GM19238 (cell line): ENCODE measurements at regions not wholly inside any gene's neighbourhood (a gene's known extent, or its start where the extent isn't known, plus 50 kb on each side); places are given as distances from the start of the nearest gene placed in this dataset.

Experiments
- DNase-seq: peaks from one replicate; pipeline ENCODE4 v3.0.0; 2011; ENCODE audit warnings: low spot score; ENCODE audit not compliant: insufficient read length

DNA sequence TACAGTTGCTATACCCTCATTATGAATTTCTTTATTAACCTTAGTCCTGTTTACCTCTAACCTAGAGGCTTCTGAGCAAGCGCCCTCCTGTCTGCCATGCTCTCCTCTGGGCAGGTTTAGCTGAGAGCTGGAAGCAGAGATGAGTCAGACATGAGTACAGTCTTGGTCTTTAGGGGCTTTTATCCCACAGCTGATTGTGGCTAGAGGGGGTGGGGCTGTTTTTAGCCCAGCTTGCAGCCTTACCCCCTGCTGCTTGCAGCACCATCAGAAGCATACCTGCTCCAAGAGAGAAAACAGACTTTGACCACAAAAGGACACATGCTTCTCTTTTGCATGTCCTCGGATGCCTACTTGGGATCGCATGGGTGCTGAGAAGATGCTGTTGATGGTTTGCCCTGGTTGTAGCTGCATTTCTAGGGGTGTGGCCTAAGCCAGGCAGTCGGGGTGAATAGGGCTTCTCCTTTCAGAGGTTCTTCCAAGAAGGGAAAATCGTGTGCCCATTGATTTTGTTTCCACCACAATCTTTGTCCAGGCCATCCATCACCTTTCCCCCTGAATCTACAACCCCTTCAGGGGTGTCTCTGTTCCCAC, 115.0 kb upstream of the LGALSL start:
- DNase-seq: no peak

DNA sequence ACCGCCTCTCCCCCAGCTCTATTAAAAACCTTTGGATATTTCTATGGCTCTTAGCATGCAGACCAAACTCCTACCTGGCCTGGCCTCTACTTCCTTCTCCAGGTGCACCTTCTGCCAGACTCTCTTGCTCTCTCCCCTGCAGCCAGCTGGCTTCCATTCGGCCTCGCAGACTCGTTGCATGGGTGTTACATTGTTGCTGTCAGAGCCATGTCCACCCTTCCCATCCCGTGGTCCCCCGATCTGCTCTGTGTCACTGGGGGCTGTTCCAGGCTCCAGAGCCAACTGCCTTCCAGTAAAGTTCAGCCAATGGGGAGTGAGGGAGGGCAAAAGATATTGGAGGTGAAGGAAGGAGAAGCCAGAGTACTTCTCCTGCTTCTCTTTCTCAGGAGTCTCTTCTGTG, 112.5 kb upstream of the LGALSL start:
- DNase-seq: no peak

- no peak for DNase-seq
These were observed 111.5 kb upstream of the LGALSL start for GRCh38 chr2:64342195-64343099.

- no peak for DNase-seq
These were observed 108.9 kb upstream of the LGALSL start for GRCh38 chr2:64344999-64345576.

GRCh38 chr2:64345998-64346397, 108.0 kb upstream of the LGALSL start:
- DNase-seq: no peak

DNA sequence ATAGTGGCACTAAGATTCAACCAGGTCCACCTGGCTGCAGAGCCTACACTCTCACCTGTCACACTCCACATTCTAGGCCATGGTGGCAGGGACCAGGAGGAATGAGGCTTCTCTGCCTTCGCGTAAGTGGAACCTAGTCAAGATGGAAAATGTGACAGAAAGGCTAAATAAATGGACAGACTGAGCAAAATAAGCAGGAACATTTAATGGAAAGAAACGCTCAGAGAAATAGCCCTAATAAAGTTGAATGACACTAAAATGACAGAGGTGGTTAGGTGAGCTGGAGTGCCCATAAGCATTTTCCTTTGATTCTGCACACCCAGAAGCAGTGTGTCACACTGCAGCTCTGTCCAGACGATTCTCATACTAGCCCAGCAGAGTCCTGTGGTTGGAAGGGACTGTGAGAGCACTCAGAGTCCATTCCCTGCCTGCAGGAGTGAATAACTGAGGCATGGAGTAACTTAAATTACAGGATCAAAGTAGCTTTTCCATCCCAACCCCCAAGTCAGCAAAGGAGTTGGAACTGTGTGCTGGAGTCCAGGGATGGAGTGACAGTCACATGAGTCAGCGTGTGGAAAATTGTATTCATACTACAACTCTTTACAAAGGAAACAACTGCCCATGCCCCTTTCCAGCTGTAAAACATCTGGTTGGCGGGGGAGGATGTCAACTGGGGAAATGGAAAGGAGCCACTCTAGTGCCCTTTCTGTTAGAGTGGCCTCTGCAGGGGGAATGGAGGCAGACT, 105.4 kb upstream of the LGALSL start:
- DNase-seq: no peak

GRCh38 chr2:64349131-64349530, 104.8 kb upstream of the LGALSL start:
- DNase-seq: no peak

GRCh38 chr2:64350996-64351395, 103.0 kb upstream of the LGALSL start:
- no peak for DNase-seq

GRCh38 chr2:64352292-64352691, 101.7 kb upstream of the LGALSL start:
- DNase-seq: no peak

DNA sequence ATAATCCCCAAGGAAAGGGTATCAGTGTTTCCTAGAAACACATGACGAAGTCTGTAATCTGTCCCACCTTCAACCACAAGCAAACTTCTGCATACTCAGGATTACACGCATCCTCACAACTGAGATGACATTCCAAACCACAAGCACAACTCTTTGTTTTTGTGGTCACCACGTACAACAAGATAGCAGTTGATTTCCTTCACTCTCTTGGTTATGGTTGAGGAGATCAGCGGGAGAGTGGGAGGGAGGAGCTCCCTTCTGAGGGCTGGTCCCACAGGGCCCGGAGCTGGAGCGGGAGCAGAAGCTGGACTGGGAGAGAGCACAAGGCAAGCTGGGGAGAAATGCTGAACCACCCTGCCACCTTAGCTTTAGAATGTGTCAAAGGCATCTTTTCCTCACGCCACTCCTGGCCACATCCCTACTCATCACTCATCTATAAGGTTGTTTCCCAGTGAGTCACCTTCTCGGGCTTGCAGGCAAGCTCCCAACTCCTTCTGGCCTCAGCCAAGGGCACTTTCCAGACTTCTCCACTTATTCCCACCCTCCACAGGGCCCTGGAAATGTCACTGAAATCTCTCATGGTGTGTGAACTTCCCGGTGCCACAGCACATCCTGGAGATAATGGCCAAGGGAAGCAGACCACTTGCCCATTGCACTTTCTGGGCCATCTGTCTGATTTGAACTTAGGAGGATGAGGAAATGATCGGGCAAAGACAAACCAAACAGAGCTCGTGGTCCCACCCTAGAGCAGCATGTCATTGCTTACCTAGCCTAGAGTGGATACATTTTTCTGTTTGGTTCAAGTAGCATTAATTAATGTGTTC, 98.9 kb upstream of the LGALSL start:
- no peak for DNase-seq

GRCh38 chr2:64356906-64357305, 97.1 kb upstream of the LGALSL start:
- no peak for DNase-seq

GRCh38 chr2:64359171-64359891, 94.6 kb upstream of the LGALSL start:
- DNase-seq: no peak

- no peak for DNase-seq
These were observed 93.9 kb upstream of the LGALSL start for GRCh38 chr2:64359892-64360657.

DNA sequence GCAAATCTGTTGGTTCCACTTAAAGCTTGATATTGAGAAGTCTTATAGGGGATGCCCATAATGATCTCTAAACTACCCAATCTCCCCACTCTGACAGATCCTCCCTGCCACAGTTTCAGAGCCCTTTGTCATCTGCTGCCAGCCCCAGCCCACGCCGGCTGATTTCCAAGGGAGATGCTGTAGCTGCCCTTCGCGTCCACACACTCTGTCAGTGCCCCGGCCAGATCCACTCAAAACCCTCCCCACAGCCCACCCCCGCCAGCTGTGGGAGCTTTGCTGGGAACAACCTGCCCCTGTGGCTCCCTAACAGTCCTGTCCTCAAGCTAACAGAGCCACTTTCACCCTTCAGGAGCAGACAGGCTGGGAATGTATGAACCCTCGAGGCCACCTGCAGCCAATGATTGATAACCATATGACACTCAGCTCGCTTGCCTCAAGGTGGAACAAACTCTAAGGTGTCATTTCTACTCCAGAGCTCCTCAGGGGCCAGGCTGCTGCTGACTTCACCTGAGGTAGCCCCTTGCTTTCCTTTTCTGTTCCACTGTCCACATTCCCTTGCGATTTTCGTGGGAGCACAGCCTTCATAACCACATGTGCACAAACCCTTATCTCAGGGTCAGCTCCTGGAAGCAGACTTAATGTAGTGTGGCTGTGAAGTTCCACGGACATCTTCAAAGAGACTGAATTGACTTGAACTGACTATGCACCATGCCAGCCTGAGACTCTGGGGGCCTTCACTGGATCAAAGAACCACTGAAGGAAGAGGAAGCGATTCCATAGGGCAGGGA, 92.6 kb upstream of the LGALSL start:
- DNase-seq: no peak

- no peak for DNase-seq
These were observed 91.4 kb upstream of the LGALSL start for GRCh38 chr2:64362562-64363026.

GRCh38 chr2:64363140-64363539, 90.8 kb upstream of the LGALSL start:
- DNase-seq: no peak

DNA sequence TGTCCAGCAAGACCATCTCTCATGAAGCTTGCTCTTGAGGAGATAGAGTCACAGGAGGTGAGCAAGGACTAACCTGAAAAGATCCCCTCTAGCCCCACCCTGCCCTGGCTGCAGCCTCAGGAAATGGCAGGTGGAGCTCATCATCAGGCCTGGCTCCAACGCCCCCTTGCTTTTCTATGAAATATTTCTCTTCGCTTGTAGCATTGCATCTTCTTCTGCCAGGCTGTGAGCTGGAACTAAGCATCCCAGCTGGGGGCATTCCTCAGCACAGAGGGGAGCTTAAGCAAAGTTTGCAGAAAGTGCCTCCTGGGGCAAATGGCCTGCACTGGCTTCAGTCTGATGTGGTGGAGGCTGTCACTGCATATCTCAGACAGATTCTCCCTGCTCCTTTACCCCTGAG, 90.1 kb upstream of the LGALSL start:
- DNase-seq: no peak

- no peak for DNase-seq
These were observed 86.3 kb upstream of the LGALSL start for GRCh38 chr2:64367444-64368232.
